Activated CD8-positive, alpha-beta T cell treated with anti-CD3 and anti-CD28 coated beads for 36 hours (primary cell): ENCODE measurements at regions not wholly inside any gene's neighbourhood (a gene's known extent, or its start where the extent isn't known, plus 50 kb on each side); places are given as distances from the start of the nearest gene placed in this dataset.

Source experiments
- ATAC-seq: fragments of 200-7000 bp; cut with Tn5 transposase; one replicate; pipeline ENCODE4 v1.10.0; 2021; ENCODE audit warnings: mild to moderate bottlenecking, moderate library complexity
- CTCF ChIA-PET: fragments of 350-600 bp; sonication (Branson Sonifier 250); formaldehyde crosslinking; loops from one replicate; lab custom pipeline; 2021; ENCODE audit warnings: antibody characterized with exemption; lab: Charles Lee
- POLR2A ChIA-PET: fragments of 350-600 bp; sonication (Branson Sonifier 250); formaldehyde crosslinking; loops from one replicate; lab custom pipeline; 2021; ENCODE audit warnings: antibody characterized with exemption; lab: Charles Lee
- DNase-seq: peaks from one replicate; pipeline ENCODE4 v3.0.0-alpha.2; 2020
- H3K27ac Mint-ChIP-seq: one replicate; pipeline ENCODE4 v1.8.0; 2021; ENCODE audit warnings: mild to moderate bottlenecking, mixed read lengths
- H3K27me3 Mint-ChIP-seq: one replicate; pipeline ENCODE4 v1.8.0; 2021; ENCODE audit warnings: mixed read lengths
- H3K36me3 Mint-ChIP-seq: one replicate; pipeline ENCODE4 v1.8.0; 2021; ENCODE audit warnings: low read depth, mixed read lengths
- H3K4me1 Mint-ChIP-seq: one replicate; pipeline ENCODE4 v1.8.0; 2021; ENCODE audit warnings: low read depth, mixed read lengths
- H3K4me3 Mint-ChIP-seq: one replicate; pipeline ENCODE4 v1.8.0; 2021; ENCODE audit warnings: mild to moderate bottlenecking, moderate library complexity, mixed read lengths
- H3K9me3 Mint-ChIP-seq: one replicate; pipeline ENCODE4 v1.8.0; 2021; ENCODE audit warnings: mixed read lengths
- CTCF ChIP-seq: fragments of 200-600 bp; IDR thresholded peaks from one replicate; pipeline ENCODE4 v1.8.0; 2022; ENCODE audit warnings: antibody characterized with exemption, mild to moderate bottlenecking
- intact Hi-C: fragments of 100-400 bp; cut with micrococcal nuclease; formaldehyde crosslinking; loops from one replicate; pipeline ENCODE4 v1.10.0; 2022

DNA sequence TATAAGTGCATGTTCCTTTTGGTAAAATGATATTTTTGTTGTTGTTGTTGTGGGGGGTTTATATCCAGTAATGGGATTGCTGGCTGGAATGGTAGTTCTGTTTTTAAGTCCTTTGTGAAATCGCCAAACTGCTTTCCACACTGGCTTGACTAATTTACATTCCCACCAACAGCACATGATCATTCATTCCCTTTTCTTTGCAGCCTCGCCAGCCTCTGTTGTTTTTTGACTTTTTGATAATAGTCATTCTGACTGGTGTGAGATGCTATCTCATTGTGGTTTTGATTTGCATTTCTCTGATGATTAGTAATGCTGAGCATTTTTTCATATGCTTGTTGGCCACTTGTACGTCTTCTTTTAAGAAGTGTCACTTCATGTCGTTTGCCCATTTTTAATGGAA is 188.5 kb upstream of the CHRM3 start:
- intact Hi-C loops = no loop called here
- H3K27ac Mint-ChIP-seq = no peak overlapping the region
- ChIA-PET CTCF (no interaction called here), POLR2A (no interaction called here)
- no peak for ATAC-seq
- no peaks in the 10 kb centered on the region for H3K27me3 Mint-ChIP-seq
- no peaks in the 10 kb centered on the region for H3K4me1 Mint-ChIP-seq
- no peaks in the 10 kb centered on the region for H3K36me3 Mint-ChIP-seq
- no peak overlapping the region for H3K4me3 Mint-ChIP-seq
- DNase-seq = no peak
- peaks cover 1% of the 10 kb centered on the region for H3K9me3 Mint-ChIP-seq
- no peak for TF ChIP-seq CTCF

- POLR2A ChIA-PET = no interaction called here
- intact Hi-C loops = no loop called here
- TF ChIP-seq CTCF = no peak
- Mint-ChIP-seq H3K36me3 (no peaks in the 10 kb centered on the region), H3K4me1 (no peaks in the 10 kb centered on the region), H3K27me3 (no peaks in the 10 kb centered on the region), H3K4me3 (no peak overlapping the region), H3K27ac (no peak overlapping the region), H3K9me3 (peaks cover 1% of the 10 kb centered on the region)
- CTCF ChIA-PET = no interaction called here
- ATAC-seq = no peak
- DNase-seq = no peak
These were observed 196.3 kb upstream of the CHRM3 start for GRCh38 chr1:239189998-239190512.

DNA sequence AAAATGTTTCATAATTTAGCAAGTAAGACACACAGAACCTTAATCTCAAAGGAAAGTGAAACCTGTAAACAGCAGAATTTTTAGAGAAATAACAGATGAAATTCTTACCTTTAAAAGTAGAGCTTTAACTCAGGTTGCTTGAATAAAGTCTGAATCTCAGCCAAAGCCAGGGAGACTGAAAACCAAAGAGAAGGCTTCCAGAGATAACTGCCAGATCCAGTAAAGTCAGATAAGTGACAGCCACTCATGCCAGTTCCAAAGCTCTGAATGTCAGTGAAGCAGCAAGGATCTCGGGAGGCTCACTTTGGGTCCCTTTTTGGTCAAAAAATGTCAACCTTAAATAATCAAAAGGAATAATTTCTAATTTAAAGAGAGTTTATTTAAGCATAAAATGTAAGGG is 199.9 kb upstream of the CHRM3 start:
- no peak for ATAC-seq
- H3K9me3 Mint-ChIP-seq = peaks cover 1% of the 10 kb centered on the region

GRCh38 chr1:239185245-239185619 is 201.1 kb upstream of the CHRM3 start:
- TF ChIP-seq CTCF = no peak
- Mint-ChIP-seq H3K9me3 (peaks cover 2% of the 10 kb centered on the region), H3K27me3 (no peaks in the 10 kb centered on the region), H3K4me3 (no peak overlapping the region), H3K36me3 (no peaks in the 10 kb centered on the region), H3K27ac (no peak overlapping the region), H3K4me1 (no peaks in the 10 kb centered on the region)
- POLR2A ChIA-PET = no interaction called here
- DNase-seq (no peak), ATAC-seq (no peak)
- intact Hi-C loops = no loop called here
- CTCF ChIA-PET = no interaction called here

More for the DNA sequence above, 199.9 kb upstream of the CHRM3 start:
- Mint-ChIP-seq H3K27me3 (no peaks in the 10 kb centered on the region), H3K36me3 (no peaks in the 10 kb centered on the region), H3K4me1 (no peaks in the 10 kb centered on the region), H3K27ac (no peak overlapping the region), H3K4me3 (no peak overlapping the region)
- TF ChIP-seq CTCF = no peak
- ChIA-PET CTCF (no interaction called here), POLR2A (no interaction called here)
- no peak for DNase-seq
- intact Hi-C loops = no loop called here

GRCh38 chr1:239184561-239185244 is 201.7 kb upstream of the CHRM3 start:
- no peaks in the 10 kb centered on the region for H3K27me3 Mint-ChIP-seq
- POLR2A ChIA-PET = no interaction called here
- no peak for TF ChIP-seq CTCF
- H3K4me1 Mint-ChIP-seq = no peaks in the 10 kb centered on the region
- intact Hi-C loops = no loop called here
- DNase-seq = no peak
- ATAC-seq = no peak
- CTCF ChIA-PET = no interaction called here
- H3K9me3 Mint-ChIP-seq = peaks cover 2% of the 10 kb centered on the region
- H3K36me3 Mint-ChIP-seq = no peaks in the 10 kb centered on the region
- H3K27ac Mint-ChIP-seq = no peak overlapping the region
- H3K4me3 Mint-ChIP-seq = no peak overlapping the region
